ENCODE measurements at regions not wholly inside any gene's neighbourhood (a gene's known extent, or its start where the extent isn't known, plus 50 kb on each side); places are given as distances from the start of the nearest gene placed in this dataset.
"Not testable (repeated sequence)": the region's sequence is repeated elsewhere in the genome, so short reads cannot be mapped to it uniquely, and the experiment has no call there.

GRCh38 chr4:158051401-158052235, 121.2 kb downstream of the GASK1B start:
- no peak for DNase-seq

GRCh38 chr4:158050942-158051341, 121.9 kb downstream of the GASK1B start:
- DNase-seq, result no peak

- no peak for DNase-seq
These were observed 126.5 kb downstream of the GASK1B start for GRCh38 chr4:158046345-158046744.

- no peak for DNase-seq
These were observed 128.7 kb downstream of the GASK1B start for GRCh38 chr4:158043971-158044618.

DNA sequence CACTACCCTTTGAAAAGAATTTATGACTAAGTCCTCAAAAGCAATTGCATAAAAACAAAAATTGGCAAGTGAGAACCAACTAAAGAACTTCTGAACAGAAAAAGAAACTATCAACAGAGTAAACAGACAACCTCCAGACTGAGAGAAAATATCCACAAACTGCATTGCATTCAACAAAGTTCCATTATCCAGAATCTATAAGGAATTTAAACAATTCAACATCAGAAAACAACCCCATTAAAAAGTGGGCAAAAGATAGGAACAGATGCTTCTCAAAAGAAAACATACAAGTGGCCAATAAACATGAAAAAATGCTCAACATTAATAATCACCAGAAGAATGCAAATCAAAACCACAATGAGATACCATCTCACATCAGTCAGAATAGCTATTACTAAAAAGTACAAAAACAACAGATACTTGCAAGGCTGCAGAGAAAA, 130.2 kb downstream of the GASK1B start:
- no peak for DNase-seq

GRCh38 chr4:158038718-158039117, 134.1 kb downstream of the GASK1B start:
- no peak for DNase-seq

- no peak for DNase-seq
These were observed 135.8 kb downstream of the GASK1B start for GRCh38 chr4:158036998-158037397.

- DNase-seq, result no peak
These were observed 137.1 kb downstream of the GASK1B start for GRCh38 chr4:158035662-158036195.

DNA sequence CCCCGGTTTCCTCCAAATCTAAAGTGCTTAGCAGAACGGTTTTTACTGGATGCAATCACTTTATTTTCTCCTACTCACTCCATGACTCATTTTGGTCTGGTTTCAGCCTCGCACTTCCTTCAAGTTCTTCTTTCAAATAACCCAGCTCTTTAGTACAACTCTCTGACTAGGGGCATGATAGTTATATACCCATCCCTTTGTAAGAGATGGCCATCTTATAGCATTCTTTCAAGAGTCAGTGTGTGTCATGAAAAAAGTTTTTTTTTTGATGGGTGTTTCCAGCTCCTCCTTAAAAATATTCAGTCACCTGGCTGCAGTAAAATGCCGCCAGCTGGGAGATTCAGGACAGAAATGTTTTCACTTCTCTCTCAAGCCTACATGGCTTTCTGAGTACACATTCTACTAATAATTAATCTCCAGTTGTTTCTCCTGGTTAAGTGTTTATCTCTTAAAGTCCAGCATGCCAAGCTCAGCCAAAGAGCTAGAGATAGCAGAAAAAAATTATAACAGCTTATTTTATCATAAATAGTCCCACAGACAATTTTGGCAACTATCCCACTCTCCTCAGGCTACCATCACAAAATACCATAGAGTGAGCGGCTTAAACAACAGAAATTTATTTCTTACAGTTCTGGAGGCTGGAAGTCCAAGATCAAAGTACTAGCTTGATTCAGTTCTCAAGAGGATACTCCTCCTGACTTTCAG, 139.3 kb downstream of the GASK1B start:
- DNase-seq, result no peak

DNA sequence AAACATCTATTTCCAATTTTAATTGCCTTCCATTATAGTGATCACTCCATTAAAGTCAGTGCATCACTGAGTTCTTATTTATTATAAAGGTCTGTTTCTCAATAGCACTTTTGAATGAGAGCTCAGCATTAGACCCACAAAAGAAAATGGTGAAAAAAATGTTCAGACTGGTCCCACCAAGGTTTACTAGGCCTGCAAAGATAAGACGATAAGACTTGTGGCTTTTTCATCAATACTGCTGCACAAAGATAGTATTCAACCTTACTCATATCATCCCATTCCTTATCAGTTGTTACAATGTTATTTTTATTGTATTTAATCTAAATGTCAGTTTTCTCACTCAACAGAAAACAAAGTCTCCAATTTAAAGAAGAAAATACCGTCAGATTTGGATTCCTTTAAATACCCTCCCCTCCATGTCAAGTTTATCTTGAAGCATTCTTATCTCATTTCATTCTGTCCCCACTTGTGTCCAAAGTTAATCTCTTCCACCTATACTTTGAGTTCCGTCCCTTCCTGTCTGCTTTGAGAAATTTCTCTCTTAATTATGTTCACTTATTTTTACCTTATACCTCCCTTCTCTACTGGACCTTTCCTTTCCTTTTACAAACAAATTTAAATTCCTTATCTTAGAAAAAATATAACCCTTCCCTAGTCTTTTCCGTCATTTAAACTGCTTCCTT, 140.0 kb downstream of the GASK1B start:
- no peak for DNase-seq

DNA sequence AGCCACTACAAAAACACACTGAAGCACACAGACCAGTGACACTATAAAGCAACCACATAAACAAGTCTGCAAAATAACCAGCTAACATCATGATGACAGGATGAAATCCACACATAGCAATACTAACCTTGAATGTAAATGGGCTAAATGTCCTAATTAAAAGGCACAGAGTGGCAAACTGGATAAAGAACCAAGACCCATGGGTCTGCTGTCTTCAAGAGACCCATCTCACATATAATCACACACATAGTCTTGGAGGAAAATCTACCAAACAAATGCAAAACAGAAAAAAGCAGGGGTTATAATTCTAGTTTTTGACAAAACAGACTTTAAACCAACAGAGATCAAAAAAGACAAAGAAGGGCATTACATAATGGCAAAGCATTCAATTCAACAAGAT, 144.4 kb downstream of the GASK1B start:
- DNase-seq, result not testable (repeated sequence)

DNA sequence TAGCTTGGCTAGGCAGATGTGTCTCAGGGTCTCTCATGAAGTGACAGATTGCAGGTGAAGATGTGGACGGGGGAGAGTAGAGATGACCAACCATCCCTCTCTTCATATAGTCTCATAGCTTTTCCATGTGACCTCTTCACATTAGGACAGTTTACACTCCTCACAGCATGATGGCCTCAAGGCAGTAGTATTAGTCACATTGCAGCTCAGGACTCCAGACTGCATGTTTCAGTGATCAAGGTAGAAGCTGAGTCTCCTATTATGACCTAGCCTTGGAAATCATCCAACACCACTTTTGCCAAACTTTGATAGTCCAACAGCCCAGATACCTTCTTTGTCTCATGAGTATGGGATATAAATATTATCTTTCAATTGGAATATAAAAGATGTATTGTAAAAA, 147.7 kb downstream of the GASK1B start:
- DNase-seq, result no peak

- DNase-seq, result no peak
These were observed 152.0 kb downstream of the GASK1B start for GRCh38 chr4:158020734-158021346.

DNA sequence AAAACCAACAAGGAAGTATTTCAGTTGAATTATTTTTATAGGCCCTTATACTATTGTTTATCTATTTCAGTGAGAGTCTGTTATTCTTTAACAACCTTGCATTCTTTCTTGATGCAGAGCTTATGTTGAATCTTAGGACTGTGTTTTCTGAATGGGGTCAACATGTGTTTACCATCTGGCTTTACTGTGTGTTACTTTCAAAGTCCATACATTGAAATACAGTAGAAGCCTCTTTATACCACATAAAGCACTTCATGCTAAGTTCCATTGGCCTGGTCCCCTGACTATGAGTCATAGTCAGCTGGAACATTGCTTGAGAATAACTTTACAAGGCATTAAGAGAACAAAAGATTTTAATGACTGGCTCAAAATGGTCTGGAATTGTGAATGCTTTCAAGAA, 152.6 kb downstream of the GASK1B start:
- no peak for DNase-seq

DNA sequence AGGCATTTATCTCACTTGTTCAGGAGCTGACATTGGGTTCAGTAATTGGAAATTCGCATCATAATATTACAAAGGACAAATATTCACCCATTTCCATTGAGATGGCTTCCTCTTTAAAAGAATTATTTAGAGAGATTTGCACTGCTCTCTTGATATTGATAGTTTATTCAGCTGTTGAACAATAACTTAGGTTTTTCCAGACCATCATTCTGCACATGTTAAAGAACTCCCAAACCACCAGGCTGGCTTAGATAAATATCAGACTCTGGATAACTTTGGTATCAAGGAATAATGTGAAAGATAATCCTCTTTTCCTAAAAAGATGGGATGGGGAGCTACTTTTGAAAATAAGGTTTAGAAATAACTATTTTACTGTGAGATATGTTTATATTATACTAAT, 154.0 kb downstream of the GASK1B start:
- DNase-seq, result no peak

- no peak for DNase-seq
These were observed 154.5 kb downstream of the GASK1B start for GRCh38 chr4:158018221-158018830.

DNA sequence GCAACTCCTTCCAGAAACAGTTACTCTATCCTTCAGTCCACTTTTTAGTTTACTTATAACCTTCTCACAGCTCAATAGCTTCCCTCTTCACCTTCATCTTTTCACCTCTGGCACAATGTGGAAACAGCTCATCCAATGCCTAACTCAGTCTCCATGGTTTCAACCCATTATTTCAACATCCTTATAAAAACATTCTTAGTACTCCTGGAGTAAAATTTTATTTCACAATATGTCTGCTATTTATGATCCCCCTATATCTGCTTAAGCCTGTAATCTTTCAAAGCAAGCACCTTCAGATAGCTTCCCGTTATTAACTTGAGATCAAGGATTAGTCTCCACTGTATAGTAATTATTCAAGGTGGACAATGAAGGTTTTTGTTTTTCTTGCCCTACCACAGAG, 156.3 kb downstream of the GASK1B start:
- DNase-seq, result no peak

GRCh38 chr4:158015241-158015640, 157.6 kb downstream of the GASK1B start:
- DNase-seq, result no peak

DNA sequence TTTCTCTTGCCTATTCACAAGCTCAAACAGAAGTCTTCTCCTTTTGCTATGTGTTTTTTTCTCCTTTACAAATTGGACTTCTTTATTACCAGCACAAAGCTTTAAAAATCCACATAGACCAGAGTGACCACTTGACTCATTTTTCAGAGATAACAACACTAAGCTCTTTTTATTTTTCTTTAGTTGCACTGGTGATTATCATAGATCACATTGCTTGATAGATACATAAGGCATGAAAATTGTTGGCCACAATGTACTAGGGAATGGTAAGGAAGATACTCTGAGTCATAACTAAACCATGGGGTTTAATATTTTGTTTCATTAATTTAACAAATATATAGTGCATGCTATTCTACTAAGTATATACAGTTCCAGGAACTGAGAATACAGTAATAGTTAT, 159.0 kb downstream of the GASK1B start:
- DNase-seq, result no peak

DNA sequence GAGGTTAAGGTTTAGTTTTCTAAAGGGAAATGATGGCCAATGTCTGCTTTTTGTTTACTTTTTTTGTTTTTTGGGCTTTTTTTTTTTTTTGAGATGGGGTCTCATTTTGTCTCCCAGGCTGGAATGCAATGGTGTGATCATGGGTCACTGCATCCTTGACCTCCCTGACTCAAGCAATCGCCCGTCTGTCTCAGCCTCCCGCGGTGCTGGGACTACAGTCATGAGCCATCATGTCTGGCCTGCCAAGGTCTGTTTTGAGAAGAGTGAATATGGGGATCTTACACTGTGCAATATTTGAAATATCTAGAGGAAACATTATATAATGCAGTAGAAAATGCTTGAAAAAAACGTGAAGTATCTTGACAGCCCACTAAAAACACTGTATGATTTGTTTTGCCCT, 162.5 kb downstream of the GASK1B start:
- no peak for DNase-seq

GRCh38 chr4:158008551-158009218, 164.1 kb downstream of the GASK1B start:
- no peak for DNase-seq
